ENCODE measurements at regions not wholly inside any gene's neighbourhood (a gene's known extent, or its start where the extent isn't known, plus 50 kb on each side); places are given as distances from the start of the nearest gene placed in this dataset.
A peak's percentile ranks its signal among the peaks of the same experiment; 100 is the strongest.

GRCh38 chr1:220982686-220983085 is 103.4 kb downstream of the HLX start:
- intact Hi-C loops (cut with DNase I) = no loop called here
- no peak for FAIRE-seq
- H3K4me1 ChIP-seq (ENCODE audit: control insufficient read depth in 2 of 3, insufficient read depth in 2 of 3, low read depth in 1 of 3, low read length in 3 of 3) = no peaks in the 10 kb centered on the region
- H3K9ac ChIP-seq (ENCODE audit: low read length in 3 of 3) = no peak overlapping the region
- no peak overlapping the region for H3K4me3 ChIP-seq (ENCODE audit: low read length in 3 of 3)
- H3K27me3 ChIP-seq (ENCODE audit: control insufficient read depth, insufficient read depth, low read length) = no peaks in the 10 kb centered on the region
- no peak for TF ChIP-seq CTCF (IDR thresholded peaks at IDR 0.05; ENCODE audit: borderline replicate concordance, extremely low read depth, insufficient read depth)
- H3K9me3 ChIP-seq (ENCODE audit: control insufficient read depth in 2 of 3, insufficient read depth in 1 of 3, low read length in 3 of 3) = no peaks in the 10 kb centered on the region
- no peak overlapping the region for H3K27ac ChIP-seq (ENCODE audit: low read depth in 2 of 2, low read length in 2 of 2)
- H3K36me3 ChIP-seq (ENCODE audit: control insufficient read depth in 2 of 3, insufficient read depth in 3 of 3, low read length in 3 of 3) = no peaks in the 10 kb centered on the region
- DNase-seq = no peak

- no peaks in the 10 kb centered on the region for H3K36me3 ChIP-seq (ENCODE audit: control insufficient read depth in 2 of 3, insufficient read depth in 3 of 3, low read length in 3 of 3)
- no peaks in the 10 kb centered on the region for H3K4me1 ChIP-seq (ENCODE audit: control insufficient read depth in 2 of 3, insufficient read depth in 2 of 3, low read depth in 1 of 3, low read length in 3 of 3)
- H3K9me3 ChIP-seq (ENCODE audit: control insufficient read depth in 2 of 3, insufficient read depth in 1 of 3, low read length in 3 of 3) = no peaks in the 10 kb centered on the region
- no peak for TF ChIP-seq CTCF (IDR thresholded peaks at IDR 0.05; ENCODE audit: borderline replicate concordance, extremely low read depth, insufficient read depth)
- no peak overlapping the region for H3K27ac ChIP-seq (ENCODE audit: low read depth in 2 of 2, low read length in 2 of 2)
- no peak for FAIRE-seq
- H3K27me3 ChIP-seq (ENCODE audit: control insufficient read depth, insufficient read depth, low read length) = no peaks in the 10 kb centered on the region
- no peak for DNase-seq
- intact Hi-C loops (cut with DNase I) = no loop called here
- H3K9ac ChIP-seq (ENCODE audit: low read length in 3 of 3) = no peak overlapping the region
- no peak overlapping the region for H3K4me3 ChIP-seq (ENCODE audit: low read length in 3 of 3)
Observed at GRCh38 chr1:220983877-220984635, 104.8 kb downstream of the HLX start.

- H3K9ac ChIP-seq (ENCODE audit: low read length in 3 of 3) = no peak overlapping the region
- TF ChIP-seq CTCF (IDR thresholded peaks at IDR 0.05; ENCODE audit: borderline replicate concordance, extremely low read depth, insufficient read depth) = no peak
- no peak overlapping the region for H3K4me3 ChIP-seq (ENCODE audit: low read length in 3 of 3)
- no peak overlapping the region for H3K27ac ChIP-seq (ENCODE audit: low read depth in 2 of 2, low read length in 2 of 2)
- FAIRE-seq (no peak), DNase-seq (peak in 2 of 5 donors; percentile 56 to 61)
- H3K27me3 ChIP-seq (ENCODE audit: control insufficient read depth, insufficient read depth, low read length) = no peaks in the 10 kb centered on the region
- intact Hi-C loops (cut with DNase I) = no loop called here
- H3K9me3 ChIP-seq (ENCODE audit: control insufficient read depth in 2 of 3, insufficient read depth in 1 of 3, low read length in 3 of 3) = no peaks in the 10 kb centered on the region
- no peaks in the 10 kb centered on the region for H3K4me1 ChIP-seq (ENCODE audit: control insufficient read depth in 2 of 3, insufficient read depth in 2 of 3, low read depth in 1 of 3, low read length in 3 of 3)
- no peaks in the 10 kb centered on the region for H3K36me3 ChIP-seq (ENCODE audit: control insufficient read depth in 2 of 3, insufficient read depth in 3 of 3, low read length in 3 of 3)
Observed at GRCh38 chr1:220990427-220991339, 111.4 kb downstream of the HLX start.
